Activated CD4-positive, alpha-beta T cell treated with anti-CD3 and anti-CD28 coated beads, Interleukin-2, amount 50 U/mL, for 24 hours (primary cell): ENCODE measurements at regions not wholly inside any gene's neighbourhood (a gene's known extent, or its start where the extent isn't known, plus 50 kb on each side); places are given as distances from the start of the nearest gene placed in this dataset.
"Not testable (repeated sequence)": the region's sequence is repeated elsewhere in the genome, so short reads cannot be mapped to it uniquely, and the experiment has no call there.

Experiments
- DNase-seq, 2 donors: peaks; one replicate each; pipeline ENCODE4 v3.0.0-alpha.2; 2020; ENCODE audit warnings: low read depth in 1 of 2, low spot score in 1 of 2

DNA sequence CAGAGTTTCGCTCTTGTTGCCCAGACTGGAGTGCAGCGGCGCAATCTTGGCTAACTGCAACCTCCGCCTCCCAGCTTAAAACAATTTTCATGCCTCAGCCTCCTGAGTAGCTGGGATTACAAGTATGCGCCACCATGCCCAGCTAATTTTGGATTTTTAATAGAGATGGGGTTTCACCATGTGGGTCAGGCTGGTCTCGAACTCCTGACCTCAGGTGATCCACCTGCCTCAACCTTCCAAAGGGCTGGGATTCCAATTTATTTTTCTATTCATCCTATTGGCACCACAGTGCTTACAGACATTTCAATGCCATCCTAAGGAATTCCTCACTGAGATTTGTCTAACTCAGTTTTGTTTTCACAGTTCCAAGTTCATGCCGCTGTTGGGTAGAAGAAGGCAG lies 98.3 kb upstream of the EGLN3 start:
- not testable (repeated sequence) for DNase-seq

DNA sequence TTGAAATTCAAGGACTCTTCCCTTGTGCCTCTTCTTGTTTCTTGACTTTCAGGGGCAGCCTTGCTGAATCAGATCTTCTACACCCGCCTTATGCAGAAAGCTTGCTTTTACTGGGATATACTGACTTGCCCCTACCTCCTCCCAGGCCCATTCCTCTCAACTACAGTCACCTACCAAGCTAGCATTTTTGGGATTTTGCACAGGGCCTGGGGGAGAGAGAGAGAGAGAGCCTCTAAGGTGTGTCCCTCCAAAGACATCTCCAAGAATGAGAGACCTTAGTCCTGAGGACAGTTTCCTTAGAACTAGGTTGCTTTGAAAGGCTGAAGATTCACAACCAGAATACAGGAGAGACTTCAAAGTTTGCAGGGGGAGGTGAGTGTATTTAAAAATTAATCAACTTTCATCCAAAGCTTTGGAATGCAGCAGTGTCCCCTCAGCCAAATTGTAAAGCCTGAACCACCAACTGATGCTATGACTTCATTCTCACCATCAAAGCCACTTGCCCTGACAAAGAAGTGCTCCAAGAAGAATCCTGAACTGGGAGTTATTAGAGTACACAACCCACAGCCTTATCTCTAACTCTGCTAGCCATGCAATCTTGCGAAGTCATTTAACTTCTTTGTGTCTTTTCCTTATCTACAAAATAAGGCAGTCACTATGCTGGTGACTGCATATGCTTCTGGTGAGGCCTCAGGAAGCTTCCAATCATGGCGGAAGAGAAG lies 96.1 kb upstream of the EGLN3 start:
- DNase-seq: no peak

DNA sequence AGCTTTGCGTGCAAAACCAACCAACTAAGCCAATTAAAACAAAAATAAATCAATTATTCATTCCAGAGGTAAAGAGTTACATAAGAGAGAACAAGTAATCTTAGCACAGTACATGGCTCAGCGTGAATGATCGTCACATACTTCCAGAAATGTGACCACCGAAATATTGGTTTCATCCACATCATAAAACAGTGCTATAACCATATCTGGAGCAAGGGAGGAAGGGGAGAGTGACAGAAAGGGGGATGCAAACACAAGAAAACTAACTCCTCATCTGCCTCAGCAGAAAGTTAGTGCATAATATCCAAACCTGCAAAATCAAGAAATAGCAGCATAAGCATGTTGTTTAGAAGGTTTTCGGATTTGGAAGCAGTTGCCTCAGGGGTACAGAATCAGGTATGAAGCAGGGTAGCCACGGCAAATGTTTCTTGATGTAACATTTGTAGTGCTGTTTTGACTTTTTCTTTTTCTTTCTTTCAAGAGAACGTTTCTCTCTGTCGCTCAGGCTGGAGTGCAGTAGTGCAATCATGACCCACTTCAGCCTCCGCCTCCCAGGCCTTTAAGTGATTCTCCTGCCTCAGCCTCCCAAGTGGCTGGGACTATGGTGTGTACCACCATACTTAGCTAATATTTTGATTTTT lies 93.9 kb upstream of the EGLN3 start:
- no peak for DNase-seq

DNA sequence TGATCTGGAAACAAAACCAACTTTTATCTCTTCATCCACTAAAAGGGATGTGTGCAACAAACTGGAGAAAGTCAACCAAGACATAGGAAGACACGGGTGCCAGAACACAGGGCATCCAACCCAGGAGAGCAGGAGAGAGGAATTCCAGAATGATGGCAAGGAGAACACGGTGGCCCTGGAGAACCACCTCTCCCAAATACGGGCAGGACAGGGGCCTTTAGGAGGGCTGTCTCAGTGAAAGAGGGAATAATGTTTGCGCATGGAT lies 93.4 kb upstream of the EGLN3 start:
- no peak for DNase-seq

DNA sequence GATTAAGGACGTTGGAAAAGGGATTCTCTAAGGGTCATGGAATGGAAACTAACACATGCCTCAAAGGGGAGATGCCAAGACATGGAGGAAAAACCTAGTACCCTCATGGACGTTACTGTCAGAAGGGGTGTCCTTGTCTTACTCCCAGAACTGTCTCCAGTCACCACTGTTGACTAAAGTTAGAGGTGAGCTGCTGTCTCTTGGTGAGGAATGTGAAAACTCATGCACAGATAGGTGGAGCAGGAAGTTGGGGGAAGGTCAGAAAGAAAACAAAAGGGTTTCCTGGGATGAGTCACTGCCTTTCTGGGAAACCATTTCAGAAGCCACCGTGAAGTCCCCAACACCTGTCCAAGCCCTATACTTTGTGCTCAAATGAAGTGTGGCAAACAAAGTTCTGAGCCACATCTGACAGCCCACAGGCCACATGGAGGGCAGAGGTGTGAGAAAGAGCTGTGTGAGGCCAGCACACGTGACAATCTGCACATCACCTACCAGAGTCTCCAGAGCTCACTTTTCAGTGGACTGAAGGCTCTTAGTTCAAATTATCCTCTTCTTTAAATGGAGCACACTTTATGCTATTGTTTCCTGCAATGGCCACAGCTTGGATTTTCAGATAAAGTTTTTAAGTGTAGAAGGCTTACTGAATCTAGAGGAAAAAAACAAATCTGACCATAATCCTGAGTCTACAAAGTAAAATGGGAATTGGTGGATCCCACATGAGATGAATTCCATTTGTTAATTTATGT lies 92.9 kb upstream of the EGLN3 start:
- peak; percentile 6 to 43 for DNase-seq

DNA sequence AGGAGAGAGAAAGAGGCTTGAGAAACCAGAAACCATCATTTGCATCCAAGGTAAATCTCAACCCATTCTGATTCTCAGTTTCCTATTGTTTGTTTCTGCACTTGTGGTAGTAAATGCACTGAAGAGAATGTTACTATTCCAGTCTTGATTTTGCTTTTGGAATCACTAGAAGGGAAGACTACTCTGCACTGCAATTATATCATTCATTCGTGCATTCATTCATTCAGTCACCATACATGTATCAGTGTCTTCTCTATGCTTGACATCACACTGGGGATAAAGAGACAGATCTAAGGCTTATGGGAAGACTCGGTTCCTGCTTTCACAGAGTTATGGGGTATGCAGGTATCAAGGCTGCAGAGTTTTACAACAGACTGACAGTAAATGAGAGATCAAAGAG lies 90.3 kb upstream of the EGLN3 start:
- no peak for DNase-seq

DNA sequence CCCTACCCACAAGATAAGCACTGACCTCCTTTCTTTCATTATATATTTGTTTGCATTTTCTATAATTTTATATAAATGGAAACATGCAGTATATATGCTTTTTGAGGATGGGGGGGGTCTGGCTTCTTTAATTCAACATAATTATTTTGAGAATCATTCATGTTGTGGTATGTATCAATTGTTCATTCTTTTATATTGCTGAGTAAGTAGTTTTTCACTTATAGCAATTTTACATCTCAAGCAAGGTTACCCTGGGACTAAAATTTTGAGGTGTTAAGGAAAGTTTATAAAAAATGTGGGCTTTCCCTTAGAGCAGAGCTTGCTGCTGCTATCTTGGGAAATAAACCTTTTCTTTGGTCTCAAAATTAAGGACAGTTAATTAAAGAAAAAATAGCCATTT lies 89.9 kb upstream of the EGLN3 start:
- no peak for DNase-seq

DNA sequence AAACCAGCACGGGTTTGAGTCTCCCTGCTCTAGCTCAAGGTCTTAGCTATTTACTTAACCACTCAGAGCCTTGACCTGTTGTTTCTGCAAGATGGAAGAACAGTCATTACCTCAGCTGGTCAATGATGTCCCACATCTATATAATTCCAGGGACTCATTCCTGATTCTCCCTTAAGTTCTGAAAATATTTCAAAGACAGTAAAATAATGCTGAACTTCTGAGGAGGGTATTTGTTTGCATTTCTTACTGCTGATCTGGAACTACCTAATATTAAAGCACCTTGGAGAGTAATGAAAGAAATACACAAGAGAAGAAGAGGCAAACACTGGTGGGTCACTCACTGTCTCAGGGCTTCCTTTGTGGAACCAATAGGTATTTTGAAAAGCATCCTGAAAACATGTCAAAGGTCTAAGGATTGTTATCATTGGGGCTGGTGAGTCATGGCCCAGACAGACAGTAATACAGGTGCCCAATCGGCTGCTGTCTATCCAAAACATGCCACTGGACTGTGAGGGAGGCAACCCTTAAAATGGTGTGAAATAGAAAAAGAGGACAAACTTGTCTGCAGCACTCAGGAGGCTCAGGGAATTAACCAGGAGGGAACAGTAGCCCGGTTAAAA lies 88.7 kb upstream of the EGLN3 start:
- DNase-seq: no peak

DNA sequence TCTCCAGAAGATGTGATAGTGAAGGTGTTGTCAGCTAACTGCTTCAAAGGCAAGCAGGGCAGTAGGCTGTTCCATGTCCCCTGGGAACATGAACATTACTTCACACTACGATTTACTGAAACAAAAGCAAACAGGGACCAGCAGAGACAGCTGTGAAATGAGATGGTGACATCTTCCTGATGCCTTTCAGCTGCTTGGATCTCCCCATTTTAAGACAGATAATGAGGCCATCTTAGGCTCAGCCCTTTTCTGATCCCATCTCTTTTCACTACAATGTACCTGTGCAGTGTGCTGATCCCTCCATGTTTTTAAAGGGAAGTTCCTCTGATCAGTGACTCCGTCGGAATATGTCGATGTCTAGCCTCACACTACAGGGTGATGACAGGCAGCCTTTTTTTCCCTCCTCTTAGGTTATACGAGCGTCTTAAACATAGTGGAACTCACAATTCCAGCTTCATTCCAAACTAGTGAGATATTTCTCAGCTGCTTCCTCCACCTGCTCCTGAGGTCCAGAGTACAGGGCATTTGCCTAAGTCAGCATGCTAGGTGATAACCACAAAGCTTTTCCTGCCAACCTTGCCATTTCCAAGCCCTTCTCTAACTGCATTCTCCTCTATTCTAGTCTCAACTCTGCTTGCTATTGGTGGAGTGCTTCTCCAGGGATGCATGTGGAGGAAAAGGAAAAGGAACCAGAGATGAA lies 87.6 kb upstream of the EGLN3 start:
- no peak for DNase-seq

DNA sequence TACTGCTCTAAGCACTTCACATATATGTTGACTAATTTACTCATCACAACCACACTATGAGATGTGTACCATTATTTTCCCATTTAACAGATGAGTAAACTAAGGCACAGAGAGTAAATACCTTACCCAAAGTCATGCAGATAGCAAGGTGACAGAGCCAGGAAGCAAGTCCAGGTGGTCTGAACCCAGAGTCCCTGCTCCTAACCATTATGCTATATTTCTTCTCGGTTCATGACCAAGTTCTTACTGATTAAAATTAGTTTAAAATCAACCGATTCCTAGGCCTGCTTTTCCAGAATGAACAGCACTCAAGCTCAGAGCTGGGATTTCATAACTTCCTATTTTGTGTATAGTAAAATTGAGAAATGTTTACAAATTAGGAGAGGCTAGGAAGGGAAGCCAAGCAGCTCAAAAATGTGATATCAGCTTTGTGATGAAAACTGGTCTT lies 85.5 kb upstream of the EGLN3 start:
- DNase-seq: no peak

DNA sequence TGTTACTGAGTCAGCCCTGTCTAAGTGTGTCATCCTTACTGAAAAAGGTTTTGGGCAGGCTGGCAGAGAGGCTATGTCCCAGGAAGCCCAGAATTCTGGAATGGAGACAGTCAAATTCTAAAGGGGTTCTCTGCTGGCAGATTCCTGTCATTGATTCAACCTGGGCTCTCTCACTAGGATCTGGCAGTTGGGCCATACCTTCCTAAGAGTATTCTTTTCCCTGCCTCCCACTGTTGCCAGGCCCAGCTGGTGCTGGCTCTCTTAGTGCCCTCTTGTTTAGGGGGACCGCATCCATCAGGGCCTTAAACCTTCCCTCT lies 85.0 kb upstream of the EGLN3 start:
- DNase-seq: no peak

DNA sequence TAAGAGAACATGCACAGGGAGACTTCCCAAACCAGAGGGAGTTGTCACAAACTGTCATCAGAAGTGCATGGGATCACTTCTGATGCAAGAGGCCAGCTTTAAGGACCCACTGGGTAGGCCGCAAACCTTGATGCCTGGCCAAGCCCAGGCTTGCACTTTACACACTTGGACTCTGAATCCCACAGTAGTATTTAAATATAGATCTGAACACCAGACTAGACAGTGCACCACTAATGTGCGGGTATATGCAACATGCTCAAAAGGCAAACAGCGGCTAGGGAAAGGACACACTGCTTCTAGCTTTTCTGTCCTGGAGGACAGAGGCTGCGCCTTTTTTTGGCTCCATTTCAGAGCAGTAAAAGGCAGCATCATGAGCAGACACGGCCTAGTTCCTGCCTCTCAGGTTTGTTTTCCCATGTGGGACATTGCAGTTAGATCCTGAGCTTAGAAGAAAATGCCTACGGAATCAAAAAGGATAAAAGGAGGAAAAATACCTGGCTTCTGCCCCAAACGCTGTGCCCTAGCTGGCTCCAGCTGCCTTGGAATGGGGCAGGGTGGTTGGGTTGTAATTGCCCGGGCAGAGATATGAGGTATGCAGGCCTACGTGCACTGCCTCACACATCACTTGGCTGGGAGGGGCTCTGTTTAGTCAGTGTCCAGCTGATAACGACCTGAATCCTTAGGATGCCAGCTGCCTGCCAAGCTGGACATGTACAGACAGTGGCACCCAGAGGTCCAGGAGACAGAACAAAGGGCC lies 84.5 kb upstream of the EGLN3 start:
- DNase-seq: no peak

DNA sequence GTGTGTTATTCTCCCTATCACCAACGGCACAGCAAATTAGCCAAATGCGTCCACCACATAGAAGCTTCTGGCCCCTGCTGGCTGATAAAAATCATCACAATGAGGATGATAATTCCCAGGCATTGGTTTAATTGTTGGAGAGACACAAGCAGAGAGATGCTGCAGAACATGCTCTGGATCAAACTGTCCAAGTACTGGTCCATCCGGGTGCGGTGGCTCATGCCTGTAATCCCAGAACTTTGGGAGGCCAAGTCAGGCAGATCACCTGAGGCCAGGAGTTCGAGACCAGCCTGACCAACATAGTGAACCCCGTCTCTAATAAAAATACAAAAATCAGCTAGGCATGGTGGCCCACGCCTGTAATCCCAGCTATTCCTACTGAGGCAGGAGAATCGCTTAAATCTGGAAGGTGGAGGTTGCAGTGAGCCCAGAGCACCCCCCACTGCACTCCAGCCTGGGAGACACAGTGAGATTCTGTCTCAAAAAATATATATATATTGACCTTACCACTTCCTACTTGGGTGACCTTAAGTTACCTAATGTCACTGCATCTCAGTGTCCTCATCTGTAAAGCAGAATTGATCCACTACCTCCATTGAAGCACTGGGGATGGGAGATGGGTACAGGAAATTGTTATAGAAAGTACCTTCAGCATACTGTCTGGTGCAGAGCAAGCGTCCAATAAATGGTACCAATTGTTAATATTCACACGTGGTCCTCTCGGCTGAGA lies 83.7 kb upstream of the EGLN3 start:
- no peak for DNase-seq

DNA sequence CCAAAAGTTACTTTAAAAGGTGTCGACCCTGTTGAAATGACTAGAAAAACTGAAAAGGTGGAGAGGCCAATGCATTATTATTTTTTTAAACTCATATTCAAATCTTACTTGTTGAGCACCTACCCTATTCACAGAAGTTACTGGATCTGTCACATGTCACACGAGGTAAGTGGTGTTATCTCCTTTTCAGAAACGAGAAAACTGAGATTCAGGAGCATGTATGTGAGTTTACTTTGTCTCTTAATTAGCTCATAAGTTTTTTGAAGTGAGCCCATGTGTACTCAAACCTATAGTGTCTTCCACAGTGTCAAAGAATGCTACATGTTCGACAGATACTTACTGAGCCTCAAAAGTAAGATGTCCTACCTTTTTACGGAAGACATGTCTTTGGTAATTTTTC lies 81.8 kb upstream of the EGLN3 start:
- no peak for DNase-seq

DNA sequence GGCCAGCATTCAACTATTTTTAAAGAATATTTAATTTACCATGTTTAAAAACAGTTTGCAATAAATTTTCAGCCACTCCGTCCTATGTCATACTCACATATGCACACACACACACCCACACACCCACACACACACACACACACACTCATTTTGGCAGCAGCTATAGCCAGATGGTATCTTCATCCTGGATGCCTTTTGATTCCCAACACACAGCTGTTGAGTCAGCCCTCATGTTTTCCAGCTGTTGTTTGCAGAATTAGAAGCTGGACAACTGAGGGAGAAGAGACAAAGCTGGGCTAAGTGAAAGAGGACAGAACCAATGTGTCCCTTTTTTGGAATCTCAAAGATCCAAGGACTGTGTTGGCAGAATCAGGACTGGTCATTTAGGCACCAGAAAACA lies 80.0 kb upstream of the EGLN3 start:
- DNase-seq: no peak

DNA sequence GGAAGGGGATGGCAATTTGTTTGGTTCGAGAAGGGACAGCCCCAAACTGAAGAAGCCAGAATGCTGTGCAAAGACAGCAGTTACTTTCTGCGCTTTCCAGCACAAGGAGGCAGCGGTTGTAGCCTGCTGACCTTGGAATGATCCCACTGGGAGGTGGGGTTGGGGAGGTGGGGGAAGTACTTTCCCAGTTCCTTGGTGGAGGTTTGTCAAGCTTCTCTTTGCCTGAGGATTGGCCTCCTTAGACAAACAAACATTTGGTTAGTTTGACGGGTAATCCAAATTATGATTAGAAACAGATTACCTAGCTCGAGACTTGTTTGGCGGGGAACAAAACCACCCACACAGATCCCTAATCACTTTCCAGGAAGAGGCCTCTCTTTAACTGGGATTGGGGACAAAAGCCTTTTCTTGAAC lies 79.1 kb upstream of the EGLN3 start:
- DNase-seq: no peak

DNA sequence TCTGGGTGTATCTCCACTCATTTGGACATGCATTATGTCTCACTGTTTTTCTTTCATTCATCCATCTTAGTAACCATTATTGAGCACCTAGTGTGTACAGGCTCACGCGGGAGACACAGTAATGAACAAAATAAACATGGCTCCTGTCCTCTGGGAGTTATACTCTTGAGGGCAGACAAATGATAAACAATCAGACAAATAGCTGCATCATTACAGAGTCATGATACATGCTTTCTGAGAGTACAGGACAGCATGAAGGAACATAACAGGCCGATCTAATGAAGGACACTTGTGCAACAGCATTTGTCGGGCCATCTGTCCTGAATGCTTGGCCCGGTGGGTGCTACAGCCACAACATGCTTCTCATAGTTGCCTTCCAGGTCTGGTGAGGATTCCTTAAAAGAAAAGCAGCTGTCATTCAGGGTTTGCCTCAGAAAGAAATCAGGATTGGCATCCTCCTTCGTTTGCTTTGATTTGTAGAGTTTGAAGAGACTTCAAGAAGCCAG lies 77.2 kb upstream of the EGLN3 start:
- no peak for DNase-seq

DNA sequence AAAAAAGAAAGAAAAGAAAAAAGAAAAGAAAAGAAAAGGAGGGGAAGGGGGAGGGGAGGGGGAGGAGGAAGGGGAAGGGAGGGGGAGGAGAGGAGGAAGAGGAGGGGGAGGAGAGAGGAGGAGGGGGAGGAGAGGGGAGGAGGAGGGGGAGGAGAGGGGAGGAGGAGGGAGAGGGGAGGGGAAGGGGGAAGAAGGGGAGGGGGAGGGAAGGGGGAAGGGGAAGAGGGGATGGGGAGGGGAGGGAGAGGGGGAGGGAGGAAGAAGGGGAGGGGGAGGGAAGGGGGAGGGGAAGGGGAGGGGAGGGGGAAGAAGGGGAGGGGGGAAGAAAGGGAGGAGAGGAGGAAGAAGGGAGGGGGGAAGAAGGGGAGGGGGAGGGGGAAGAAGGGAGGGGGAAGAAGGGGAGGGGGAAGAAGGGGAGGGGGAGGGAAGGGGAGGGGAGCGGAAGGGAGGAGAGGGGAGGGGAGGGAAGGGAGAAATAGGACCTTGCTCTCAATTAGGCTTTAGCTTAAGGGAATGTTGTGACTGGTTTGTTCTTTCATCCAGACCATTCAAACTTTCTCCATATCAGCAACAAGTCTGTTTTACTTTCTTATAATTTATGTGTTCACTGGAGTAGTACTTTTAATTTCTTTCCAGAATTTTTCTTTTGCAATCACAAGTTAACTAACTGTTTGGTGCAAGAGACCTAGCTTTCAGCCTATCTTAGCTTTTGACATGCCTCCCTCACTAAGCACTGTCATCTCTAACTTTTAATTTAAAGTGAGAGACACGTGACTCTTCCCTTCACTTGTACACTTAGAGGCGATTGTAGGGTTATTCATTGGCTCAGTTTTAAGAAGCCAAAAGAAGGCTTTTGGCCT lies 76.5 kb upstream of the EGLN3 start:
- DNase-seq: no peak

DNA sequence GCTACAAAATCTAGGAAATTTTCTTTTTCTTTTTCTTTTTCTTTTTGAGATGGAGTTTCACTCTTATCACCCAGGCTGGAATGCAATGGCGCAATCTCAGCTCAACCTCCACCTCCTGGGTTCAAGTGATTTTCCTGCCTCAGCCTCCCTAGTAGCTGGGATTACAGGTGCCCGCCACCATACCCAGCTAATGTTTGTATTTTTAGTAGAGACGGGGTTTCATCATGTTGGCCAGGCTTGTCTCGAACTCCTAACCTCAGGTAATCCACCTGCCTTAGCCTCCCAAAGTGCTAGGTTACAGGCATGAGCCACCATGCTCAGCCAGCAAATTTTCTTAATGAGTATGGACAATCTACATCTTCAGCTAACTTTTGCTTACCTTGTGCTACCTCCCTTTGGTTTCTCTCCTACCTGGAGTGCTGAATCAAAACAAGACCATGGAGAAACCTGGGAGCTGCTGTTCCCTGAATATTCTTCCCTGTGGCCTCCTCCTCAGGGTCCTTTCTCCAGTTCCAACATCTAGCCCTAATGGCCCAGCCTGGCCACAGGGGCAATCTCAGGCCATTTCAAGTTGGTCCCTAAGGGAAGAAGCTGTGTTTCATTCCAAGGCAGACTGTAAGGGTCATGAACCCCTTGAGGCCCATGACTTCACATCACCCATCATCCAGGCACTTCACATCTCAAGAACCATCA lies 74.6 kb upstream of the EGLN3 start:
- DNase-seq: no peak
